22Rv1 (cell line): ENCODE measurements at regions not wholly inside any gene's neighbourhood (a gene's known extent, or its start where the extent isn't known, plus 50 kb on each side); places are given as distances from the start of the nearest gene placed in this dataset.

ENCODE experiments used
- H3K27ac ChIP-seq: fragments of 450-650 bp; 2 replicates; pipeline ENCODE4 v1.5.1; 2017
- ZFX ChIP-seq: fragments of 450-650 bp; IDR thresholded peaks from 2 replicates; pipeline ENCODE4 v1.6.1; 2017; ENCODE audit warnings: antibody characterized with exemption, borderline replicate concordance
- TF ChIP-seq, protein P1 (sequence below): fragments of 450-650 bp; IDR thresholded peaks from 2 replicates; pipeline ENCODE4 v1.5.1; 2017; ENCODE audit warnings: mild to moderate bottlenecking

DNA sequence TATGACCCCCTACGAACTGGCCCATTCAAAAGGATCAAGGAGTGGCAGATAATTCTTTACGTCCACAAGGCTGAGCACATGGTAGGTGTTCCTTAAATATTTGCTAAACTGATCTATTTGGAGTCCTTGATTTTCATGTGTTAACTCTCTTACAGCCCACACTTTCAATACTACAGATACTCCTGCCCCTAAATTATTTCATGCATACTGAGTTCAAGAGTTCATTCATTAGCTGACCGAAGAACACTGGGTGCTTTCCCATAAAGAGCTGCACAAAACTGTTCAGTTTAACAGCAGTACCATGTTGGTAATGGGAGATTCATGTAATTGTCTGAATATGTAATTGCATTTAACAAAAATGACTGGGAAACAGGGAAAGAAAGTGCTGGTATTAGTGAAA lies 170.5 kb upstream of the ADO start:
- TF ChIP-seq, protein P1, sequence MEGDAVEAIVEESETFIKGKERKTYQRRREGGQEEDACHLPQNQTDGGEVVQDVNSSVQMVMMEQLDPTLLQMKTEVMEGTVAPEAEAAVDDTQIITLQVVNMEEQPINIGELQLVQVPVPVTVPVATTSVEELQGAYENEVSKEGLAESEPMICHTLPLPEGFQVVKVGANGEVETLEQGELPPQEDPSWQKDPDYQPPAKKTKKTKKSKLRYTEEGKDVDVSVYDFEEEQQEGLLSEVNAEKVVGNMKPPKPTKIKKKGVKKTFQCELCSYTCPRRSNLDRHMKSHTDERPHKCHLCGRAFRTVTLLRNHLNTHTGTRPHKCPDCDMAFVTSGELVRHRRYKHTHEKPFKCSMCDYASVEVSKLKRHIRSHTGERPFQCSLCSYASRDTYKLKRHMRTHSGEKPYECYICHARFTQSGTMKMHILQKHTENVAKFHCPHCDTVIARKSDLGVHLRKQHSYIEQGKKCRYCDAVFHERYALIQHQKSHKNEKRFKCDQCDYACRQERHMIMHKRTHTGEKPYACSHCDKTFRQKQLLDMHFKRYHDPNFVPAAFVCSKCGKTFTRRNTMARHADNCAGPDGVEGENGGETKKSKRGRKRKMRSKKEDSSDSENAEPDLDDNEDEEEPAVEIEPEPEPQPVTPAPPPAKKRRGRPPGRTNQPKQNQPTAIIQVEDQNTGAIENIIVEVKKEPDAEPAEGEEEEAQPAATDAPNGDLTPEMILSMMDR, result no peak
- TF ChIP-seq ZFX, result no peak
- H3K27ac ChIP-seq, result no peak overlapping the region

DNA sequence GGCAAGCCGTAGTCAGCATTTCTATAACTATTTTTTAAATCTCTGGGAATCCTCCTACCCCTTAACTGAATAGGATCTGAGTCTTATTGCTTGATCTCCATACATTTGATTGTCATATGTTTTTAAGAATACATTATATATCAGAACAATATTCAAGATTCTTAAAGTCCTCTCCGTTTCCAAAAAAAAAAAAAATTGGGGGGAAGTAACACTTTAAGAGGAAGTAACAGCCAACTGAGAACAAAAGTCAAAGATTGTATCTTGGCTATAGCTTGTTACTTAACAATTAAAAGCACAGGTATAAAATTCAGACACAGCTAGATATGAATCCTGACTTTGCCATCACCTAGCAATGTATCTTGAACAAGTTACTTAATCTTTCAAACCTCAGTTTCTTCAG lies 169.9 kb upstream of the ADO start:
- no peak overlapping the region for H3K27ac ChIP-seq
- TF ChIP-seq, protein P1, result no peak
- no peak for TF ChIP-seq ZFX

DNA sequence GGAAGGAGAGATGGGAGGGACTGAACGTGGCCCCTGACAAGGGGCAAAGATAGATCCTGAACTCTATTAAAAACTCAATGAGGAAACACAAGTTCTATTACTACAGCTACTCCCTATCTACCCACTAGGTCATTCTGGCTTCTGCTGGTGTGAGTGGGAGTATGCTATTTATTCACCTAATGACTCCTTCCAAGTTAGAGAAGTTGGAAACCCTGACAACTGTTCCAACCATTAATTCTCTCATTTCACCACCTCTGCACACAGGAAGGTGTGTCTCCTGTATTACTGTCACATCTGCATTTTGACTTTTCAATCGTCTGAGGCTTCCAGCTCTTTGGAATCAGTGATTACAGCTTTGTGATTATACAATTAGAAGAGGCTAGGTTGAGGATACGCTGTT lies 169.4 kb upstream of the ADO start:
- no peak for TF ChIP-seq ZFX
- TF ChIP-seq, protein P1, result no peak
- H3K27ac ChIP-seq, result no peak overlapping the region

DNA sequence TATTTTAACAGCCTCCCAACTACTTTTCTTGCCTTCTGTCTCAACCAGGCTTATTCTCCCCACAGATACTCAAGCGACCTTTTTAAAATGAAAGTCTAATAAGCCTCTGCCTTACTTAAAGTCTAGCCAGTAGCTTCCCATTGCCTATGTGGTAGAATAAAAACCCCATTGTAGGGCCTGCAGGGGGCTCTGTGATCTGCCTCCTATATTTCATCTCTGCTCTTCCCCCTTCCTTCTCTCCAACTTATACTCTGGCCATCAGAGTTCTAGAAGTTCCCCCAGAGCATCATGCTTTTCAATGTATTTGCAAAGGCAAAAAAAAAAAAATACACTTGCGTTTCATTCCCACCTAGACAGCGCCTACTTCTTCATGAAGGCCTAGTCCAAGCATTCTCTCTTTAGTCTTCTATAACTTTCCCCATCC lies 167.7 kb upstream of the ADO start:
- TF ChIP-seq ZFX, result no peak
- TF ChIP-seq, protein P1, result no peak
- H3K27ac ChIP-seq, result no peak overlapping the region

DNA sequence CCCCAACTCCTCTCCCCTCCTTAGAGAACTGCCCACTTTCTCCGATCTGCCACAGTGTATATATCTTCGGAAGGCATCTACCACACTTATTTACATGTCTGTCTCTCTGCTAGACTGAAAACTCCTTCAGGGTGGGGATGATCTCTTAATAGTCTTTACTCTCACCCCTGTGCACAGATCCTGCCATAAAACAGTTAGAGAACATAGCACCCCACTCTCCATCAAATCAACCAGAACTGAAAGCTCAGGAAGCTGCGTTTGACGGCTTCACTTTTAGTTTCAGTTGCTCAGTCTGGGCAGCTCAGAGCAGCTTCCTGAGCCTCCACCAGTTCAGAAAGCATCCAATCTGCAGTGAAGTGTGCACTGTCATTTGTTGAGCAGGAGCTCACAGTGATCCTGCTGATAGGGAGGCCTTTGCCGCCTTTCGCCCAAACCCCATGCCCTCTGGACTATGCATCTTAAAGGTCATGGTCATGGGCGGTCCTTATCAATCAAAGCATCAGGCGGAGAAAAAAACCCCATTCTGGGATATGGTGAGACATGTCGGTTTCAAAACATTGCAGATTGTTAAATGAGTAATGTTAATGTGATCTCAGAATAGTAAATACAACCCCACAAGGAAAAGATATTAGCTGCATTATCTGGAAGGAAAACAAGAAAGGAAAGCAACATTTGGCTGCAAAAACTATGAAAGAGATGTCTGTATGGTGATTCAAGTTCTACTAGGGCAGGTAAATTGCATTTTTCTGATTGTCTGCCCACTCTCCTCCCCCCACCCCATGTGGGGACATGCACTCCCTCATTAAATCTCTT lies 167.1 kb upstream of the ADO start:
- H3K27ac ChIP-seq, result no peak overlapping the region
- TF ChIP-seq, protein P1, result no peak
- TF ChIP-seq ZFX, result no peak

DNA sequence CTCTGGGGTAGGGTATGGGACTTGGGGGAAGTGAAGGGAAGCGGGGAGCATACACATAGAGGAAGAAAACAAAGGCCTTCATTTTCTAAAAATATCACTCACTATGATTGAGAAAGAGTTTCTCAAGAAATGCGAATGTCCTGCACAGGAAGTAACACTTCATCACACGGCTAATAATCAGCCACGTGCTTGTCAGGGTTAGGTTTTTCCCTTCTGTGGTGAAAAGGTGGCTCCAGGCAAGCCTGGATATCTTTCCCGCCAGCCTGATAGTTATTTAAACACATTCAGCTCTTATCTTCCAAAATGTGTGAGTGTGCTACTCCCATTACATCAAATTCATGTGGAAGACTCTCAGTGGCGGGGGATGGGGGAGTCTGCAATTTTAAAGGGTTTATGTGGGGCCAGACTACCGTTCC lies 166.4 kb upstream of the ADO start:
- no peak overlapping the region for H3K27ac ChIP-seq
- TF ChIP-seq, protein P1, result no peak
- no peak for TF ChIP-seq ZFX

DNA sequence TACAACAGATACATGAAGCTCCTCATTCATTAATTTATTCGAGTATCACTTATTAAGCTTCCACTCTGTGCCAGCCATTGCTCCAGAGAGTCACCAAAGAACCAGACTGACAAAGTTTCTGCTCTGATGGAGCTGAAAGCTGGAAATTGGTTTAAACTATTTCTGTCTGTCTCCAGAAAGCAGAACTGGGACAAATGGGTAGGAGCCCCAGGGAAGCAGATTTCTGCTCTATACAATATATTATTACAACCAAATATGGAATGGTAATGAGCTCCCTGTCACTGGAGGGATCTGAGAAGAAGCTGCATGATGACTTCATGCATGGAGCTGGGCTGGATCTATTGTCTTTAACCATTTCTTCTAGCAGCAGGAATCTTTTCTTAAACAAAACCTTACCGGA lies 165.4 kb upstream of the ADO start:
- TF ChIP-seq, protein P1, result no peak
- TF ChIP-seq ZFX, result no peak
- H3K27ac ChIP-seq, result no peak overlapping the region
